ENCODE measurements at regions not wholly inside any gene's neighbourhood (a gene's known extent, or its start where the extent isn't known, plus 50 kb on each side); places are given as distances from the start of the nearest gene placed in this dataset.
"Not testable (repeated sequence)": the region's sequence is repeated elsewhere in the genome, so short reads cannot be mapped to it uniquely, and the experiment has no call there.

DNA sequence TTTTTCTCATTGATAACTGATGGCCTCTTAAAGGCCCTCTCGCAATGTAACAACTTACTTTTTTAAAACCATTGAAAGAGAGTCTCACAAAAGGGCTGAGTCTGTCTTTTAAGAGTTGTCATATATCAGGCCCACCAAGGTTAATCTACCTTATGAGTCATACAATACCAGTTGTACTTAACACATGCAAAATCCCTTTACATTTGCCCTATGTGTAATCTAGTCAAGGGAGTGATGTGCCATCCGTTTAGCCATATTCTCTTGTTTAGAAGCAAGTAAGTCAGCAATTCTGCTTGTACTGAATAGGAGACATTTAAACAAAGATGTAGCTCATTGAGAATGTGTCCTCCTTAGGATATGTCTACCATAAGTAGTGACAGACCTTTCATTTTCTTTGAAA, 143.7 kb downstream of the TENT5A start:
- TF ChIP-seq, protein P1, sequence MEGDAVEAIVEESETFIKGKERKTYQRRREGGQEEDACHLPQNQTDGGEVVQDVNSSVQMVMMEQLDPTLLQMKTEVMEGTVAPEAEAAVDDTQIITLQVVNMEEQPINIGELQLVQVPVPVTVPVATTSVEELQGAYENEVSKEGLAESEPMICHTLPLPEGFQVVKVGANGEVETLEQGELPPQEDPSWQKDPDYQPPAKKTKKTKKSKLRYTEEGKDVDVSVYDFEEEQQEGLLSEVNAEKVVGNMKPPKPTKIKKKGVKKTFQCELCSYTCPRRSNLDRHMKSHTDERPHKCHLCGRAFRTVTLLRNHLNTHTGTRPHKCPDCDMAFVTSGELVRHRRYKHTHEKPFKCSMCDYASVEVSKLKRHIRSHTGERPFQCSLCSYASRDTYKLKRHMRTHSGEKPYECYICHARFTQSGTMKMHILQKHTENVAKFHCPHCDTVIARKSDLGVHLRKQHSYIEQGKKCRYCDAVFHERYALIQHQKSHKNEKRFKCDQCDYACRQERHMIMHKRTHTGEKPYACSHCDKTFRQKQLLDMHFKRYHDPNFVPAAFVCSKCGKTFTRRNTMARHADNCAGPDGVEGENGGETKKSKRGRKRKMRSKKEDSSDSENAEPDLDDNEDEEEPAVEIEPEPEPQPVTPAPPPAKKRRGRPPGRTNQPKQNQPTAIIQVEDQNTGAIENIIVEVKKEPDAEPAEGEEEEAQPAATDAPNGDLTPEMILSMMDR (IDR thresholded peaks at IDR 0.05; ENCODE audit: poor library complexity, severe bottlenecking) = no peak
- ATAC-seq (ENCODE audit: low read depth) = no peak; the same call in 2 of the 3 replicates
- Histone ChIP-seq H3K9me3 (ENCODE audit: severe bottlenecking) (no peaks in the 10 kb centered on the region), H3K4me3 (ENCODE audit: severe bottlenecking) (no peak overlapping the region), H3K4me1 (ENCODE audit: insufficient read depth, poor library complexity, severe bottlenecking) (peaks cover 6% of the 10 kb centered on the region), H3K36me3 (ENCODE audit: low read depth) (no peaks in the 10 kb centered on the region), H3K27me3 (ENCODE audit: insufficient read depth, poor library complexity, severe bottlenecking) (no peaks in the 10 kb centered on the region), H3K27ac (ENCODE audit: poor library complexity, severe bottlenecking) (no peak overlapping the region)
- DNase-seq (ENCODE audit: low spot score) = no peak

DNA sequence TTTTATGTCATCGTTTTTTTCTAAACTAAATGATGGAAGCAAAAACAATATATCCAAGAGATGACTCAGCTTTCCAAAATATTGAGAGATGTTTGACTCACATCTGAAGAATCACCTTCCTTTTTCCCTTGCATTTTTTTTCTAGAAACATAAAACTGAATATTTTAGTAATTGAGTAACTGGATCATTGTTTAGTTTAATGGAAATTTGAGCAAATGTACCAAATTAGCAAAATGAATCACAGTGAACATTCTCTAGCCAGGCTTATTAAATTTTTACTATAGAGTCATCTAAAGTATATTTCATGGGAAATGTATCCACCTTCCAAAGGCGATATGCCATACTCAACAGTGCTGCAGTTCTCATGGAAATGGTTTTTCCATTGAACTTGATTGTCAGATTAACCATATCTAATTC, 145.5 kb downstream of the TENT5A start:
- DNase-seq (ENCODE audit: low spot score) = no peak
- no peaks in the 10 kb centered on the region for H3K4me1 ChIP-seq (ENCODE audit: insufficient read depth, poor library complexity, severe bottlenecking)

DNA sequence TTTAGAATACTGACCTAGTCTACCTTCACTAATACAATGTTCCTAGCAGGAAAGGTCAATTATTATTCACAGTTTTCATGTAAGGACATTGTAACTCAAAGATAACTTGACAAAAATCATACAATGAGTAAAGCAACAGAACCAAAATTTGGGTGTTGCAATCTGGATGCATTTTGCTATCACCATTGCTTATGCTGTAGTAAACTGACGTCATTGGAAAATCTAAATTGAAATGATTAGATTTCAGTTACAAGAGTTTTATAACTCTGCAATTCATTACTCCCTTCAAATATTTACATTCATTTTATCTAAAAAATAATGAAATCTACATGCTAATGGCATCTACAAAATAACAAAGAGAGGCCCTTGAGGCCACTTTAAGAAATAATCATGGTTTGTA, 147.0 kb downstream of the TENT5A start:
- Histone ChIP-seq H3K27ac (ENCODE audit: poor library complexity, severe bottlenecking) (no peak overlapping the region), H3K27me3 (ENCODE audit: insufficient read depth, poor library complexity, severe bottlenecking) (no peaks in the 10 kb centered on the region), H3K9me3 (ENCODE audit: severe bottlenecking) (no peaks in the 10 kb centered on the region), H3K4me1 (ENCODE audit: insufficient read depth, poor library complexity, severe bottlenecking) (no peaks in the 10 kb centered on the region), H3K4me3 (ENCODE audit: severe bottlenecking) (no peak overlapping the region), H3K36me3 (ENCODE audit: low read depth) (no peaks in the 10 kb centered on the region)
- DNase-seq (ENCODE audit: low spot score) (no peak), ATAC-seq (ENCODE audit: low read depth) (no peak)
- TF ChIP-seq, protein P1 (IDR thresholded peaks at IDR 0.05; ENCODE audit: poor library complexity, severe bottlenecking) = no peak

More for the DNA sequence above, 145.5 kb downstream of the TENT5A start:
- no peaks in the 10 kb centered on the region for H3K9me3 ChIP-seq (ENCODE audit: severe bottlenecking)
- H3K36me3 ChIP-seq (ENCODE audit: low read depth) = no peaks in the 10 kb centered on the region
- TF ChIP-seq, protein P1 (IDR thresholded peaks at IDR 0.05; ENCODE audit: poor library complexity, severe bottlenecking) = no peak
- peak overlapping the region; percentile 31 for H3K27ac ChIP-seq (ENCODE audit: poor library complexity, severe bottlenecking)
- no peak overlapping the region for H3K4me3 ChIP-seq (ENCODE audit: severe bottlenecking)
- peak; percentile 66 for ATAC-seq (ENCODE audit: low read depth)
- H3K27me3 ChIP-seq (ENCODE audit: insufficient read depth, poor library complexity, severe bottlenecking) = no peaks in the 10 kb centered on the region

DNA sequence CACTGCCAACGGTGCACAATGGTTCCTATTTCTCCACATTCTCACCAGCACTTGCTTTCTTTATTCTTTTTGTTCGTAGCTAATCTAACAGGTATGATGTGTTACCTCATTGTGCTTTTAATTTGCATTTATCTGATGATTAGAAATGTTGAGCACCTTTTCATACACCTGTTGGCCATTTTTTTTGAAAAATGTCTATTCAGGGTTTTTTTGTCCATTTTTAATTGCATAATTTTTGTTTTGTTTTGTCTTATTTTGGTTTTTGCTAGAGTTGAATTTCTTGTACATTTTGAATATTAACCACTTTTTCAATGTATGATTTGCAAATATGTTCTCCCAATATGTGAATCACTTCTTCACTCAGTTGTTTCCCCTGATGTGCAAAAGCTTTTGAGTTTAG, 150.6 kb downstream of the TENT5A start:
- H3K36me3 ChIP-seq (ENCODE audit: low read depth) = no peaks in the 10 kb centered on the region
- H3K27me3 ChIP-seq (ENCODE audit: insufficient read depth, poor library complexity, severe bottlenecking) = no peaks in the 10 kb centered on the region
- no peaks in the 10 kb centered on the region for H3K9me3 ChIP-seq (ENCODE audit: severe bottlenecking)
- H3K27ac ChIP-seq (ENCODE audit: poor library complexity, severe bottlenecking) = no peak overlapping the region
- DNase-seq (ENCODE audit: low spot score) (no peak), ATAC-seq (ENCODE audit: low read depth) (no peak)
- TF ChIP-seq, protein P1 (IDR thresholded peaks at IDR 0.05; ENCODE audit: poor library complexity, severe bottlenecking) = no peak
- no peak overlapping the region for H3K4me3 ChIP-seq (ENCODE audit: severe bottlenecking)
- no peaks in the 10 kb centered on the region for H3K4me1 ChIP-seq (ENCODE audit: insufficient read depth, poor library complexity, severe bottlenecking)

DNA sequence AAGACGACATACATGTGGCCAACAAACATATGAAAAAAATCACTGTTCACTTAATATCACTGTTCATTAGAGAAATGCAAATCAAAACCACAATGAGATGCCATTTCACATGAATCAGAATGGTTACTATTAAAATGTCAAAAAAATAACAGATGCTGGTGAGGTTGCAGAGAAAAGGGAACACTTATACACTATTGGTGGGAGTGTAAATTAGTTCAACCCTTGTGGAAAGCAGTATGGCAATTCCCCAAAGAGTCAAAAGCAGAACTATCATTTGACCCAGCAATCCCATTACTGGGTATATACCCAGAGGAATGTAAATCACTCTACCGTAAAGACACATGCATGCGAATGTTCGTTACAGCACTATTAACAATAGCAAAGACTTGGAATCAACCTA, 152.0 kb downstream of the TENT5A start:
- DNase-seq (ENCODE audit: low spot score); H3K36me3 ChIP-seq (ENCODE audit: low read depth); H3K9me3 ChIP-seq (ENCODE audit: severe bottlenecking); H3K27me3 ChIP-seq (ENCODE audit: insufficient read depth, poor library complexity, severe bottlenecking); H3K4me1 ChIP-seq (ENCODE audit: insufficient read depth, poor library complexity, severe bottlenecking); ATAC-seq (ENCODE audit: low read depth); H3K4me3 ChIP-seq (ENCODE audit: severe bottlenecking); H3K27ac ChIP-seq (ENCODE audit: poor library complexity, severe bottlenecking): not testable (repeated sequence)
